ENCODE measurements at regions not wholly inside any gene's neighbourhood (a gene's known extent, or its start where the extent isn't known, plus 50 kb on each side); places are given as distances from the start of the nearest gene placed in this dataset.

GRCh38 chr2:20536619-20537422 is 89.9 kb downstream of the RHOB start:
- no peaks in the 10 kb centered on the region for H3K27me3 ChIP-seq (ENCODE audit: insufficient read depth, low read depth, severe bottlenecking)
- H3K9me3 ChIP-seq (ENCODE audit: severe bottlenecking), result no peaks in the 10 kb centered on the region
- no peak overlapping the region for H3K4me3 ChIP-seq (ENCODE audit: low read depth, low read length)
- no peak for TF ChIP-seq CTCF (IDR thresholded peaks at IDR 0.05; ENCODE audit: low read depth, low read length)
- DNase-seq, result no peak
- no peaks in the 10 kb centered on the region for H3K36me3 ChIP-seq
- no peak overlapping the region for H3K27ac ChIP-seq

DNA sequence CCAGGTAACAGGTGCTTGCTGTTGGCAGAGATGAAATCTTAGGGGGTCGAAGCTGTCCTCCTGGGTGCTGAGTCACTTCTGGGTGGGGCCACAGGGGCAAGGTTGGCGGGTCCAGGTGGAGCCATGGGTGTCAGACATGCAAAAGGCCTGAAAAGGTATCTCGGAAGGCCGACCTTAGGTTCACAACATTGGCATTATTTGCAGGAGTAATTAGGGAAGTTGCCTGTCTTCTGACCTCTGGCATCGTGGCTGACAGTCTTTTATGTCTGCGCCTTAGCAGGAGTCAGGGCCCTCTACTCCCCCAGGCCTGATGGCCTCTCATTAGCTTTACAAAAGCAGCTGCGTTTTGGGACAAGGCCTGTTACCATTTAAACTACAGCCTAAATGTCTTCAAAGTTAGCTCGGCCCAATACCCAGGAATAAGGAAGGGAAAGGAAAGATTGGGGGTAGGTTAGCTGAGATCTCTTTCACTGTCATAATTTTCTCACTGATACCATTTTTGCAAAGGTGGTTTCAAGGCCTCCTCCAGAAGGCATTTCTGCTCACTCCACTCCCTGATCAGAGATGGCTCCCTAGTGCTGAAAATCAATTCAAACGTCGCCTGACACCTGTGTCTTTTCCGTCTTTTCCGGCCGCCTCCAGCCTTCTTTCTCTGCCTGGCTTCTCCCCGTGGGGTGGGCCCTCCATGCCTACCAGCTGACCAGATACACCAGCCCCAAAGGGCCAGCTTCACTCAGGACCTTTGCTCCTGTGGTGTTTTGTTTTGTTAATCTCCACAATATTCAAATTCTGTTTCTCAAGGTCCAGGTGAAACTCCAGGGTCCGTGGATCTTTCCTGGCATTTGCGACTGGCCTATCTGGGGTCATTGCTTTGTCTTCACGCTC is 90.8 kb downstream of the RHOB start:
- Histone ChIP-seq H3K27me3 (ENCODE audit: insufficient read depth, low read depth, severe bottlenecking) (no peaks in the 10 kb centered on the region), H3K4me3 (ENCODE audit: low read depth, low read length) (no peak overlapping the region), H3K9me3 (ENCODE audit: severe bottlenecking) (no peaks in the 10 kb centered on the region), H3K27ac (peak overlapping the region; percentile 5), H3K36me3 (no peaks in the 10 kb centered on the region)
- no peak for TF ChIP-seq CTCF (IDR thresholded peaks at IDR 0.05; ENCODE audit: low read depth, low read length)
- no peak for DNase-seq

GRCh38 chr2:20538308-20539132 is 91.6 kb downstream of the RHOB start:
- no peak for TF ChIP-seq CTCF (IDR thresholded peaks at IDR 0.05; ENCODE audit: low read depth, low read length)
- peak; percentile 47 for DNase-seq
- Histone ChIP-seq H3K27ac (peak overlapping the region; percentile 17), H3K4me3 (ENCODE audit: low read depth, low read length) (no peak overlapping the region), H3K36me3 (no peaks in the 10 kb centered on the region), H3K9me3 (ENCODE audit: severe bottlenecking) (no peaks in the 10 kb centered on the region), H3K27me3 (ENCODE audit: insufficient read depth, low read depth, severe bottlenecking) (no peaks in the 10 kb centered on the region)

GRCh38 chr2:20539133-20539719 is 92.4 kb downstream of the RHOB start:
- Histone ChIP-seq H3K36me3 (no peaks in the 10 kb centered on the region), H3K27ac (peak overlapping the region; percentile 81), H3K27me3 (ENCODE audit: insufficient read depth, low read depth, severe bottlenecking) (no peaks in the 10 kb centered on the region), H3K9me3 (ENCODE audit: severe bottlenecking) (no peaks in the 10 kb centered on the region), H3K4me3 (ENCODE audit: low read depth, low read length) (no peak overlapping the region)
- no peak for TF ChIP-seq CTCF (IDR thresholded peaks at IDR 0.05; ENCODE audit: low read depth, low read length)
- no peak for DNase-seq

DNA sequence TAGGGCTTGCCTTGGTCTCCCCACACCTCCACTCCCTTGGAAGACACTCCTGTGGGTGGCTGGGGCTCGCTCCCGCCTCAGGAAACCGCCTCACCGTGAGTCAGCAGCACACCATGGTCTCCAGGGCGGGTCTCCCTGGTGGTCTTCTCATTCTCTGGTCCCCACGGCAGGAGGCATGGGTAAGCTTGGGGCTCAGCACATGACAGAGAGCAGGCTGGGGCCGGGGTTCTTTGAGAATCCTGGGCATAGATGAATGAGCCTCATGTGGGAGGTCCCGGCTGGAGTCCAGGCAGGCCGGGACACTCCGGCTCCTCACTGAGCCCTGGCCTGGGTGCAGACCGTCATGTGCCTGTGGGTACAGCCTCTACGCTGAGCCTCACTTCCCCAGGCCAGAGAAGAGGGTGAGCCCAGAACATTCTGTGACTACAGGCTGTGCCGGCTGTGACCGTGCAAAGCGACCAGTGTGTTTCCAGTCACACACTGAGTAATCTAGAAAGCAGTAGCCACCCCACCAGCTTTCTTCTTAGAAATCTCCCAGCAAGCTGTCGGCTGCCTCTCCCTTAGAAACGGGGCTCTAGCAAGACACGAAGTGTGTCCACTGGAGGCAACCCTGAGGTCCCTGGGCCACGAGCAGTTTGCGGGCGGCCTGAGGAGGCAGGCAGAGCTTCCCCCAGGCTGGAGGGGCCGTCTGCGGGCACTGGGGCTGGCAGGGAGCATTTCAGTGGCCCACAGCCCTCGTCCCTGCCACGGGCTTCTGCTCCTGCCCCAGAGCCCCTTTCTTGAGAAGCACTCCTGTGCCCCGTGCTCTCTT is 93.1 kb downstream of the RHOB start:
- TF ChIP-seq CTCF (IDR thresholded peaks at IDR 0.05; ENCODE audit: low read depth, low read length), result no peak
- Histone ChIP-seq H3K27me3 (ENCODE audit: insufficient read depth, low read depth, severe bottlenecking) (no peaks in the 10 kb centered on the region), H3K36me3 (no peaks in the 10 kb centered on the region), H3K4me3 (ENCODE audit: low read depth, low read length) (no peak overlapping the region), H3K9me3 (ENCODE audit: severe bottlenecking) (no peaks in the 10 kb centered on the region), H3K27ac (peak overlapping the region; percentile 81)
- no peak for DNase-seq

Measured in WERI-Rb-1 (cell line).